Adipocyte (in vitro differentiated cells): ENCODE measurements at regions not wholly inside any gene's neighbourhood (a gene's known extent, or its start where the extent isn't known, plus 50 kb on each side); places are given as distances from the start of the nearest gene placed in this dataset.

ENCODE experiments used
- DNase-seq: peaks from one replicate; pipeline ENCODE4 v3.0.0-alpha.2; 2015; ENCODE audit warnings: low read depth
- H3K27me3 ChIP-seq: replicated peaks from 2 replicates; pipeline ENCODE4 v1.7.0; 2013; ENCODE audit warnings: mild to moderate bottlenecking, low read length, moderate library complexity; ENCODE audit not compliant: control insufficient read depth, insufficient read depth
- H3K36me3 ChIP-seq: 2 replicates; pipeline ENCODE4 v1.7.0; 2013; ENCODE audit warnings: low read length, mild to moderate bottlenecking, moderate library complexity; ENCODE audit not compliant: control insufficient read depth, insufficient read depth, severe bottlenecking
- H3K4me1 ChIP-seq: 2 replicates; pipeline ENCODE4 v1.7.0; 2013; ENCODE audit warnings: mild to moderate bottlenecking, low read length, moderate library complexity; ENCODE audit not compliant: control insufficient read depth, insufficient read depth
- H3K4me3 ChIP-seq: 2 replicates; pipeline ENCODE4 v1.7.0; 2013; ENCODE audit warnings: mild to moderate bottlenecking, low read length, moderate library complexity
- H3K9ac ChIP-seq: 2 replicates; pipeline ENCODE4 v1.7.0; 2013; ENCODE audit warnings: mild to moderate bottlenecking, low read length, moderate library complexity
- H3K9me3 ChIP-seq: 2 replicates; pipeline ENCODE4 v1.7.0; 2013; ENCODE audit warnings: mild to moderate bottlenecking, low read length, moderate library complexity; ENCODE audit not compliant: control insufficient read depth

GRCh38 chr11:134513585-134514120, 101.6 kb upstream of the B3GAT1 start:
- no peak for DNase-seq
- no peaks in the 10 kb centered on the region for H3K36me3 ChIP-seq
- no peaks in the 10 kb centered on the region for H3K4me1 ChIP-seq
- H3K9me3 ChIP-seq: no peaks in the 10 kb centered on the region
- H3K9ac ChIP-seq: no peak overlapping the region
- no peak overlapping the region for H3K4me3 ChIP-seq
- H3K27me3 ChIP-seq: no peaks in the 10 kb centered on the region

- no peaks in the 10 kb centered on the region for H3K9me3 ChIP-seq
- H3K4me3 ChIP-seq: no peak overlapping the region
- H3K36me3 ChIP-seq: no peaks in the 10 kb centered on the region
- no peak overlapping the region for H3K9ac ChIP-seq
- DNase-seq: no peak
- H3K27me3 ChIP-seq: no peaks in the 10 kb centered on the region
- H3K4me1 ChIP-seq: no peaks in the 10 kb centered on the region
These were observed 100.8 kb upstream of the B3GAT1 start for GRCh38 chr11:134512571-134513538.

- H3K9ac ChIP-seq: no peak overlapping the region
- no peaks in the 10 kb centered on the region for H3K9me3 ChIP-seq
- H3K4me1 ChIP-seq: no peaks in the 10 kb centered on the region
- no peaks in the 10 kb centered on the region for H3K36me3 ChIP-seq
- no peaks in the 10 kb centered on the region for H3K27me3 ChIP-seq
- no peak for DNase-seq
- H3K4me3 ChIP-seq: no peak overlapping the region
These were observed 100.0 kb upstream of the B3GAT1 start for GRCh38 chr11:134512061-134512460.

- no peak overlapping the region for H3K9ac ChIP-seq
- no peak for DNase-seq
- no peaks in the 10 kb centered on the region for H3K4me1 ChIP-seq
- no peak overlapping the region for H3K4me3 ChIP-seq
- no peaks in the 10 kb centered on the region for H3K36me3 ChIP-seq
- H3K9me3 ChIP-seq: no peaks in the 10 kb centered on the region
- no peaks in the 10 kb centered on the region for H3K27me3 ChIP-seq
These were observed 99.2 kb upstream of the B3GAT1 start for GRCh38 chr11:134511255-134511654.

- Histone ChIP-seq H3K36me3 (no peaks in the 10 kb centered on the region), H3K4me1 (no peaks in the 10 kb centered on the region), H3K9ac (no peak overlapping the region), H3K9me3 (no peaks in the 10 kb centered on the region), H3K4me3 (no peak overlapping the region), H3K27me3 (no peaks in the 10 kb centered on the region)
- DNase-seq: no peak
These were observed 98.4 kb upstream of the B3GAT1 start for GRCh38 chr11:134510233-134511040.

GRCh38 chr11:134509381-134510232, 97.6 kb upstream of the B3GAT1 start:
- no peak for DNase-seq

GRCh38 chr11:134508219-134508990, 96.4 kb upstream of the B3GAT1 start:
- H3K36me3 ChIP-seq: no peaks in the 10 kb centered on the region
- H3K9ac ChIP-seq: no peak overlapping the region
- H3K9me3 ChIP-seq: no peaks in the 10 kb centered on the region
- no peak for DNase-seq
- peaks cover 10% of the 10 kb centered on the region for H3K27me3 ChIP-seq
- H3K4me1 ChIP-seq: no peaks in the 10 kb centered on the region
- no peak overlapping the region for H3K4me3 ChIP-seq

More at GRCh38 chr11:134509381-134510232, 97.6 kb upstream of the B3GAT1 start:
- no peaks in the 10 kb centered on the region for H3K36me3 ChIP-seq
- no peaks in the 10 kb centered on the region for H3K4me1 ChIP-seq
- peaks cover 3% of the 10 kb centered on the region for H3K27me3 ChIP-seq
- no peak overlapping the region for H3K4me3 ChIP-seq
- H3K9me3 ChIP-seq: no peaks in the 10 kb centered on the region
- H3K9ac ChIP-seq: no peak overlapping the region

GRCh38 chr11:134506046-134506445, 94.0 kb upstream of the B3GAT1 start:
- Histone ChIP-seq H3K27me3 (peaks cover 16% of the 10 kb centered on the region), H3K9me3 (no peaks in the 10 kb centered on the region), H3K36me3 (no peaks in the 10 kb centered on the region), H3K4me3 (no peak overlapping the region), H3K4me1 (no peaks in the 10 kb centered on the region), H3K9ac (no peak overlapping the region)
- DNase-seq: no peak

GRCh38 chr11:134505125-134505524, 93.1 kb upstream of the B3GAT1 start:
- no peak for DNase-seq
- Histone ChIP-seq H3K27me3 (peaks cover 16% of the 10 kb centered on the region), H3K4me1 (no peaks in the 10 kb centered on the region), H3K9me3 (no peaks in the 10 kb centered on the region), H3K4me3 (no peak overlapping the region), H3K36me3 (no peaks in the 10 kb centered on the region), H3K9ac (no peak overlapping the region)
